ENCODE measurements at regions not wholly inside any gene's neighbourhood (a gene's known extent, or its start where the extent isn't known, plus 50 kb on each side); places are given as distances from the start of the nearest gene placed in this dataset.

DNA sequence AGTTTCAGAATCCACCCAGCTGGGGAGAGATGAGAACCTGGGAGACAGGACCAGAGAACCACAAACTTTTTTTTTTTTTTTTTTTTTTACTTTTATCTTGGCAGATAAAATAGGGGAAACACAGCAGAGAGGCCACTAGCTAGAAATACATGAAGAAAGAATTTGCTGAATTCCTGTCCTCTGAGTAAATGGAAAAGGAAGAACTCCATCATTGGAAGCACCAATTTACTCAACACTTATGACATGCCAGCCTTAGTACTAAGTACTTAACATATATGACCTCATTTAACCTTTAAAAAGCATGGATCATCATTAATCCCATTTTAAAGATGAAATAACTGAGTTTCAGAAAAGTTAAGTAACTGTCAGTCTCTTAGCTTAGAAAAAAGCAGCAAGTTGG lies 343.0 kb upstream of the NPSR1 start:
- intact Hi-C loops (cut with DNase I; ENCODE audit: low total_unique reads), result no loop called here

DNA sequence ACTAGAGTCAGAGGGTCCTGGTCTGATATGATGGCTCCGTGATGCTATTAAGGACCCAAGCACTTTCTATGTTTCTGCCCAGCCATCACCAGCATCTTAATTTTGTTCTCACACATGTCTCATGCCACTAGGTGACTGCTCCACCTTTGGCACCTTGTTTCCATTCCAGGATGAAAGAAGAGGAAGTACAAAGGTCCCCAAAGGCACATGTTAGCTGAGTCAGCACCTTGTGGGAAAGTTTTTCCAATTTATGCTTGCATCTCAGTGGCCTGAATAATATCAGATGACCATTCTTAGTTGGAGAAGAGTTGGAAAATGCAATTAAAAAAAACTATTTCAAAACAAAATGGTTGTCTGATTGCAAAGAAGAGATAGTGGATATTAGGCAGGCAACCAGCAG lies 341.0 kb upstream of the NPSR1 start:
- no peaks in the 10 kb centered on the region for H3K36me3 ChIP-seq
- H3K27ac ChIP-seq, result no peak overlapping the region
- H3K27me3 ChIP-seq, result no peaks in the 10 kb centered on the region
- TF ChIP-seq POLR2A (IDR thresholded peaks at IDR 0.05), result no peak
- no peak for TF ChIP-seq POLR2AphosphoS5 (IDR thresholded peaks at IDR 0.05)
- TF ChIP-seq EP300 (IDR thresholded peaks at IDR 0.05; ENCODE audit: low read depth), result no peak
- TF ChIP-seq CTCF (IDR thresholded peaks at IDR 0.05), result no peak
- intact Hi-C loops (cut with DNase I; ENCODE audit: low total_unique reads) (no loop called here), in situ Hi-C loops (cut with MboI; ENCODE audit: low pct_ligation_motif_present in 1 of 4, low pct_unique_long_range_greater_than_20kb in 1 of 4, low sequenced_read_pairs in 3 of 4) (no loop called here)
- WGBS, 2 donors (ENCODE audit: low coverage in 1 of 2), result 75 to 91% methylated on average over 1 of the region's 1 CpG
- DNase-seq, result no peak
- H3K9me3 ChIP-seq, result peaks cover 0 to 5% of the 10 kb centered on the region in 2 donors
- no peak overlapping the region for H3K4me3 ChIP-seq
- H3K4me1 ChIP-seq, result no peaks in the 10 kb centered on the region

More for the DNA sequence above, 343.0 kb upstream of the NPSR1 start:
- no peaks in the 10 kb centered on the region for H3K4me1 ChIP-seq
- no peak for TF ChIP-seq POLR2AphosphoS5 (IDR thresholded peaks at IDR 0.05)
- TF ChIP-seq EP300 (IDR thresholded peaks at IDR 0.05; ENCODE audit: low read depth), result no peak
- TF ChIP-seq POLR2A (IDR thresholded peaks at IDR 0.05), result no peak
- TF ChIP-seq CTCF (IDR thresholded peaks at IDR 0.05), result no peak
- no peak overlapping the region for H3K27ac ChIP-seq
- DNase-seq, result no peak
- no peak overlapping the region for H3K4me3 ChIP-seq
- H3K36me3 ChIP-seq, result no peaks in the 10 kb centered on the region
- peaks cover 0 to 5% of the 10 kb centered on the region in 2 donors for H3K9me3 ChIP-seq
- no peaks in the 10 kb centered on the region for H3K27me3 ChIP-seq
- in situ Hi-C loops (cut with MboI; ENCODE audit: low pct_ligation_motif_present in 1 of 4, low pct_unique_long_range_greater_than_20kb in 1 of 4, low sequenced_read_pairs in 3 of 4), result no loop called here

- Histone ChIP-seq H3K4me1 (no peaks in the 10 kb centered on the region), H3K9me3 (no peaks in the 10 kb centered on the region), H3K27me3 (no peaks in the 10 kb centered on the region), H3K27ac (no peak overlapping the region), H3K36me3 (no peaks in the 10 kb centered on the region), H3K4me3 (no peak overlapping the region)
- no peak for DNase-seq
- 57 to 71% methylated on average over 5 to 6 of the region's 6 CpGs for WGBS, 2 donors (ENCODE audit: low coverage in 1 of 2)
- TF ChIP-seq CTCF (IDR thresholded peaks at IDR 0.05) (no peak), POLR2AphosphoS5 (IDR thresholded peaks at IDR 0.05) (no peak), POLR2A (IDR thresholded peaks at IDR 0.05) (no peak), EP300 (IDR thresholded peaks at IDR 0.05; ENCODE audit: low read depth) (no peak)
- intact Hi-C loops (cut with DNase I; ENCODE audit: low total_unique reads), result no loop called here
- in situ Hi-C loops (cut with MboI; ENCODE audit: low pct_ligation_motif_present in 1 of 4, low pct_unique_long_range_greater_than_20kb in 1 of 4, low sequenced_read_pairs in 3 of 4), result no loop called here
These were observed 337.6 kb upstream of the NPSR1 start for GRCh38 chr7:34320412-34320811.

- Histone ChIP-seq H3K9me3 (no peaks in the 10 kb centered on the region), H3K27ac (no peak overlapping the region), H3K27me3 (no peaks in the 10 kb centered on the region), H3K36me3 (no peaks in the 10 kb centered on the region), H3K4me1 (no peaks in the 10 kb centered on the region), H3K4me3 (no peak overlapping the region)
- TF ChIP-seq POLR2A (IDR thresholded peaks at IDR 0.05) (no peak), CTCF (IDR thresholded peaks at IDR 0.05) (peak; percentile 68 to 89 (median 80))
- intact Hi-C loops (cut with DNase I; ENCODE audit: low total_unique reads) (no loop called here), in situ Hi-C loops (cut with MboI; ENCODE audit: low pct_ligation_motif_present in 1 of 4, low pct_unique_long_range_greater_than_20kb in 1 of 4, low sequenced_read_pairs in 3 of 4) (no loop called here)
- WGBS, 2 donors (ENCODE audit: low coverage in 1 of 2), result 41 to 46% methylated on average over 25 to 27 of the region's 27 CpGs
- DNase-seq, result peak; percentile 68
These were observed 336.9 kb upstream of the NPSR1 start for GRCh38 chr7:34320926-34321661.

Data from transverse colon (tissue), 4 donors.